Transverse colon (tissue), 4 donors: ENCODE measurements at regions not wholly inside any gene's neighbourhood (a gene's known extent, or its start where the extent isn't known, plus 50 kb on each side); places are given as distances from the start of the nearest gene placed in this dataset.
"Not testable (repeated sequence)": the region's sequence is repeated elsewhere in the genome, so short reads cannot be mapped to it uniquely, and the experiment has no call there.

ENCODE experiments used
- DNase-seq: peaks from one replicate; pipeline ENCODE4 v3.0.0-alpha.2; 2019
- H3K27ac ChIP-seq, 4 donors: fragments of 200-600 bp; sonication (generic); 2 replicates each; pipeline ENCODE4 v1.5.1; 2016 to 2018; ENCODE audit warnings: inconsistent platforms in 4 of 4
- H3K27me3 ChIP-seq: fragments of 200-600 bp; sonication (generic); 2 replicates; pipeline ENCODE4 v1.5.1; 2017; ENCODE audit warnings: inconsistent platforms
- H3K36me3 ChIP-seq, 4 donors: fragments of 200-600 bp; sonication (generic); 2 replicates each; pipeline ENCODE4 v1.5.1; 2017 to 2019; ENCODE audit warnings: inconsistent platforms in 4 of 4
- H3K4me1 ChIP-seq, 4 donors: fragments of 200-600 bp; sonication (generic); 2 replicates each; pipeline ENCODE4 v1.5.1; 2017 to 2020; ENCODE audit warnings: inconsistent platforms in 4 of 4
- H3K4me3 ChIP-seq, 4 donors: fragments of 200-600 bp; sonication (generic); 1 replicate in 1 of 4; 2 replicates in 3 of 4; pipeline versions ENCODE4 v1.5.1 to v1.6.1; 2017 to 2019; ENCODE audit warnings: inconsistent platforms in 4 of 4
- H3K9me3 ChIP-seq, 2 donors: fragments of 200-600 bp; sonication (generic); 2 replicates each; pipeline ENCODE4 v1.5.1; 2017 to 2019; ENCODE audit warnings: inconsistent platforms in 2 of 2
- CTCF ChIP-seq, 5 experiments: fragments of 200-600 bp in 3 of 5; fragments of 450-650 bp in 2 of 5; sonication (generic) in 3 of 5; IDR thresholded peaks; 1 replicate in 2 of 5; 2 replicates in 3 of 5; pipeline ENCODE4 v1.5.1; 2016 to 2017; ENCODE audit warnings: antibody characterized with exemption in 5 of 5, inconsistent platforms in 3 of 5, mild to moderate bottlenecking in 2 of 5, moderate library complexity in 1 of 5
- EP300 ChIP-seq: sonication (generic); formaldehyde crosslinking; IDR thresholded peaks from one replicate; pipeline ENCODE4 v1.6.1; 2017; ENCODE audit warnings: antibody characterized with exemption, low read depth
- POLR2A ChIP-seq: fragments of 450-650 bp; IDR thresholded peaks from one replicate; pipeline ENCODE4 v1.6.1; 2016; ENCODE audit warnings: antibody characterized with exemption, mild to moderate bottlenecking, moderate library complexity
- POLR2AphosphoS5 ChIP-seq, 3 donors: sonication (generic); formaldehyde crosslinking; IDR thresholded peaks; one replicate each; pipeline ENCODE4 v1.6.1; 2016; ENCODE audit warnings: antibody characterized with exemption in 3 of 3
- WGBS, 2 donors: methylation state at CpG; one replicate each; pipeline ENCODE4 v1.1.5; 2018; ENCODE audit warnings: low coverage in 1 of 2; 5-methylcytosine and 5-hydroxymethylcytosine counted together
- in situ Hi-C, 4 donors: fragments of 200-750 bp; cut with MboI; loops; one replicate each; pipeline versions ENCODE4 v1.15.0 to v1.15.1; 2017; ENCODE audit warnings: low sequenced_read_pairs in 3 of 4, low pct_ligation_motif_present in 1 of 4, low pct_unique_long_range_greater_than_20kb in 1 of 4
- intact Hi-C: fragments of 100-400 bp; cut with DNase I; formaldehyde crosslinking; loops from one replicate; pipeline ENCODE4 v1.15.1; 2023; ENCODE audit warnings: low total_unique reads

- Histone ChIP-seq H3K9me3 (no peaks in the 10 kb centered on the region), H3K4me1 (no peaks in the 10 kb centered on the region), H3K4me3 (no peak overlapping the region), H3K27me3 (no peaks in the 10 kb centered on the region), H3K27ac (no peak overlapping the region), H3K36me3 (no peaks in the 10 kb centered on the region)
- TF ChIP-seq POLR2A (no peak), POLR2AphosphoS5 (IDR thresholded peaks at IDR 0.05) (no peak), CTCF (IDR thresholded peaks at IDR 0.05) (no peak), EP300 (no peak)
- no peak for DNase-seq
- in situ Hi-C loops (no loop called here), intact Hi-C loops (no loop called here)
Measured at GRCh38 chr20:4318891-4319290, 69.8 kb upstream of the ADRA1D start.

- H3K27me3 ChIP-seq, intact Hi-C loops, DNase-seq, H3K4me1 ChIP-seq, H3K27ac ChIP-seq, H3K4me3 ChIP-seq, H3K9me3 ChIP-seq, in situ Hi-C loops, H3K36me3 ChIP-seq: not testable (repeated sequence)
- WGBS, 2 donors, result 74% methylated on average over 4 of the region's 4 CpGs; no CpG with 5 or more reads in 1 of the 2 donors
Measured at GRCh38 chr20:4310616-4311015, 61.5 kb upstream of the ADRA1D start.

- Histone ChIP-seq H3K9me3 (no peaks in the 10 kb centered on the region), H3K36me3 (no peaks in the 10 kb centered on the region), H3K27me3 (no peaks in the 10 kb centered on the region), H3K4me1 (no peaks in the 10 kb centered on the region), H3K4me3 (no peak overlapping the region), H3K27ac (no peak overlapping the region)
- intact Hi-C loops (no loop called here), in situ Hi-C loops (no loop called here)
- WGBS, 2 donors, result 90% methylated on average over 2 of the region's 2 CpGs; no CpG with 5 or more reads in 1 of the 2 donors
- no peak for DNase-seq
- TF ChIP-seq CTCF (IDR thresholded peaks at IDR 0.05) (no peak), EP300 (no peak)
Measured at GRCh38 chr20:4306206-4306605, 57.1 kb upstream of the ADRA1D start.

GRCh38 chr20:4305091-4305490 is 56.0 kb upstream of the ADRA1D start:
- no peaks in the 10 kb centered on the region for H3K9me3 ChIP-seq
- H3K27ac ChIP-seq, result no peak overlapping the region
- H3K36me3 ChIP-seq, result no peaks in the 10 kb centered on the region
- 71% methylated on average over 5 of the region's 5 CpGs; no CpG with 5 or more reads in 1 of the 2 donors for WGBS, 2 donors
- in situ Hi-C loops (no loop called here), intact Hi-C loops (no loop called here)
- TF ChIP-seq POLR2AphosphoS5 (IDR thresholded peaks at IDR 0.05), result no peak
- no peak for TF ChIP-seq EP300
- TF ChIP-seq POLR2A, result no peak
- no peak for TF ChIP-seq CTCF (IDR thresholded peaks at IDR 0.05)
- no peak overlapping the region for H3K4me3 ChIP-seq
- H3K27me3 ChIP-seq, result no peaks in the 10 kb centered on the region
- no peaks in the 10 kb centered on the region for H3K4me1 ChIP-seq
- DNase-seq, result no peak

- TF ChIP-seq EP300 (no peak), POLR2AphosphoS5 (IDR thresholded peaks at IDR 0.05) (no peak), POLR2A (no peak), CTCF (IDR thresholded peaks at IDR 0.05) (no peak)
- Histone ChIP-seq H3K27ac (no peak overlapping the region), H3K4me1 (no peaks in the 10 kb centered on the region), H3K36me3 (no peaks in the 10 kb centered on the region), H3K4me3 (no peak overlapping the region), H3K9me3 (no peaks in the 10 kb centered on the region), H3K27me3 (no peaks in the 10 kb centered on the region)
- DNase-seq, result no peak
- intact Hi-C loops (no loop called here), in situ Hi-C loops (no loop called here)
- WGBS, 2 donors, result 86% methylated on average over 3 to 5 of the region's 5 CpGs
Measured at GRCh38 chr20:4304601-4305000, 55.5 kb upstream of the ADRA1D start.
